ENCODE measurements at regions not wholly inside any gene's neighbourhood (a gene's known extent, or its start where the extent isn't known, plus 50 kb on each side); places are given as distances from the start of the nearest gene placed in this dataset.

DNA sequence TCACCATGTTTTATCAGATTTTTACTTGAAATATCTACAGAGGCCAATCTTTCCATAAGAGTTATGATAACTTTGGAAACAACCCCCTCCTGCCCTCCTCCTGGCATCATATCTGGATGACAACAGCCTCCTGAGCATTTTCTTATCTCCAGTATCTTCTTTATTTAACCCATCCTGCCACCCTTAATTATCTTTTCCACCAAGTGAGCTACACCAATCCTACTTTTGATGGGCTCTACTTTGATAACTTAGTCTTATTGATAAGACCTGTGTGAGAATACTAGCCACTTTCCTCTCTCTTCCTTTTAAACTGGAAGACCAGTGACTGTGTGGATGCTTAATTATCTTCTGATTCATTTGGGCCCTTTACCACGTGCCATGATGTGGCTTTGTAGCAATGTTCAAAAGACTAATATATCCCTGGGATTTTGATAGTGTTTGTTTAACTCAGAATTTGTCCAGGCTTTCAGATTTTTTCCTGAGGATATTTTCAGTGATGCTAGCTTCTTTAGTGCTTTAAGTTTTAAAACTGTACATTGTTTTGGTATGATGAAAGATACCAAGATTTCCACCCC, 330.1 kb upstream of the GIMD1 start:
- ChIA-PET POLR2A (no interaction called here), CTCF (no interaction called here)
- TF ChIP-seq HDGF (IDR thresholded peaks at IDR 0.05; ENCODE audit: borderline replicate concordance) = no peak
- no peak for TF ChIP-seq SP1 (IDR thresholded peaks at IDR 0.05)
- TF ChIP-seq ARNT (IDR thresholded peaks at IDR 0.05) = no peak
- TF ChIP-seq FOXK2 (IDR thresholded peaks at IDR 0.05) = no peak
- TF ChIP-seq FOXM1 (IDR thresholded peaks at IDR 0.05; ENCODE audit: borderline replicate concordance) = no peak
- TF ChIP-seq FOXA1 (IDR thresholded peaks at IDR 0.05) = no peak
- no peak for TF ChIP-seq ZNF384 (IDR thresholded peaks at IDR 0.05)
- no peak for TF ChIP-seq L3MBTL2 (conservative IDR thresholded peaks at IDR 0.05)
- no peak for TF ChIP-seq NFRKB (IDR thresholded peaks at IDR 0.05)
- TF ChIP-seq TARDBP (IDR thresholded peaks at IDR 0.05) = no peak
- no peak for TF ChIP-seq LEF1 (IDR thresholded peaks at IDR 0.05; ENCODE audit: borderline replicate concordance)
- no peak for TF ChIP-seq SUZ12 (IDR thresholded peaks at IDR 0.05)
- TF ChIP-seq BHLHE40 (IDR thresholded peaks at IDR 0.05; ENCODE audit: borderline replicate concordance) = no peak
- no peak for TF ChIP-seq ELF4 (IDR thresholded peaks at IDR 0.05)
- no peak for TF ChIP-seq CTBP1 (IDR thresholded peaks at IDR 0.05; ENCODE audit: borderline replicate concordance)
- DNase-seq (ENCODE audit: extremely low spot score) = no peak

DNA sequence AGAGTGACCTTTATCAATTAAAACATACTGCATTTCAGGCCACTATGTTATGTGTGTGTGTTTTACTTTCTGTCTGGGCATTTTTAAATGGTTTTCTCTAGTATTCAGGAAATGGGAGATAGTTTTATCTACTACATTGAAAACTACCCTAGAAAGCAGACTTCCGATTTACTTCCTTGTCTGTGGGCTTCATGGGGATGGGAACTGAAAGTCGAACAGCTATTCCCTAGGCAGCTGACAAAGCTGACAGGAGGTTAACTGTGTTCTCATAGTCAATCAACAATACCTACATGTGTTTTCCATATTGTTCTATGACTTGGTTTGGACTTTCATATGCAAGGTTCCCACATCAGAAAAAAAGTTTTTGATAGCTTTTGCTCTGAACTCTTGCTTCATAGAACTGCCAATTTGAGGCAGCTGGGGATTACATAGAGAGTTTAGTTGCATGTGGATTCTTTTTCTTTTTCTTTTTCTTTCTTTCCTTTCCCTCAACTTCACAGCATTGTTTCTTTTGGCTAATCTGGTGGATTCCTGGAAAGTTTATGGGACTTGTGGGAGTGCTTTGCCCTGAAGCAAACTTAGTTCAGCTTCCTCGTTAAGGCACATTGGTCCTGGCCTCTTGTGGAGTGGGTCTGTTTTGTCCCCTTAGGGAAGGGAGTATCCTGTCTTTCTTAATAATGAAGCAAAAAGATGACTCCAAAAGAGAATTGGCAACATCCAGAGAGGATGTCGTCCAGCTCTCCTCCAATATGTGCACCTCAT, 327.1 kb upstream of the GIMD1 start:
- ChIA-PET CTCF (no interaction called here), POLR2A (no interaction called here)
- TF ChIP-seq HDGF (IDR thresholded peaks at IDR 0.05; ENCODE audit: borderline replicate concordance) (no peak), CTBP1 (IDR thresholded peaks at IDR 0.05; ENCODE audit: borderline replicate concordance) (no peak), FOXA1 (IDR thresholded peaks at IDR 0.05) (no peak), BHLHE40 (IDR thresholded peaks at IDR 0.05; ENCODE audit: borderline replicate concordance) (no peak), FOXK2 (IDR thresholded peaks at IDR 0.05) (no peak), SP1 (IDR thresholded peaks at IDR 0.05) (no peak), TARDBP (IDR thresholded peaks at IDR 0.05) (no peak), ZNF384 (IDR thresholded peaks at IDR 0.05) (no peak), NFRKB (IDR thresholded peaks at IDR 0.05) (no peak), PKNOX1 (IDR thresholded peaks at IDR 0.05) (no peak), LEF1 (IDR thresholded peaks at IDR 0.05; ENCODE audit: borderline replicate concordance) (no peak), ARNT (IDR thresholded peaks at IDR 0.05) (no peak), SUZ12 (IDR thresholded peaks at IDR 0.05) (no peak), ELF4 (IDR thresholded peaks at IDR 0.05) (no peak), FOXM1 (IDR thresholded peaks at IDR 0.05; ENCODE audit: borderline replicate concordance) (no peak), L3MBTL2 (conservative IDR thresholded peaks at IDR 0.05) (no peak)
- no peak for DNase-seq (ENCODE audit: extremely low spot score)

GRCh38 chr4:106694232-106694631, 325.7 kb upstream of the GIMD1 start:
- no peak for DNase-seq (ENCODE audit: extremely low spot score)
- TF ChIP-seq TARDBP (IDR thresholded peaks at IDR 0.05) (no peak), ELF4 (IDR thresholded peaks at IDR 0.05) (no peak), ZNF384 (IDR thresholded peaks at IDR 0.05) (no peak), LEF1 (IDR thresholded peaks at IDR 0.05; ENCODE audit: borderline replicate concordance) (no peak), SUZ12 (IDR thresholded peaks at IDR 0.05) (no peak), HDGF (IDR thresholded peaks at IDR 0.05; ENCODE audit: borderline replicate concordance) (no peak), SP1 (IDR thresholded peaks at IDR 0.05) (no peak)
- ChIA-PET POLR2A (no interaction called here), CTCF (no interaction called here)

GRCh38 chr4:106691749-106692148, 323.2 kb upstream of the GIMD1 start:
- TF ChIP-seq ZNF384 (IDR thresholded peaks at IDR 0.05) (no peak), HDGF (IDR thresholded peaks at IDR 0.05; ENCODE audit: borderline replicate concordance) (no peak), CTBP1 (IDR thresholded peaks at IDR 0.05; ENCODE audit: borderline replicate concordance) (no peak), L3MBTL2 (conservative IDR thresholded peaks at IDR 0.05) (no peak)
- DNase-seq (ENCODE audit: extremely low spot score) = no peak
- POLR2A ChIA-PET = no interaction called here
- CTCF ChIA-PET = interaction anchor here (0.6 kb wide), 2 partner anchors 330 to 655 kb away, joined by 3 read pairs; no protein-coding TSS in a partner anchor

DNA sequence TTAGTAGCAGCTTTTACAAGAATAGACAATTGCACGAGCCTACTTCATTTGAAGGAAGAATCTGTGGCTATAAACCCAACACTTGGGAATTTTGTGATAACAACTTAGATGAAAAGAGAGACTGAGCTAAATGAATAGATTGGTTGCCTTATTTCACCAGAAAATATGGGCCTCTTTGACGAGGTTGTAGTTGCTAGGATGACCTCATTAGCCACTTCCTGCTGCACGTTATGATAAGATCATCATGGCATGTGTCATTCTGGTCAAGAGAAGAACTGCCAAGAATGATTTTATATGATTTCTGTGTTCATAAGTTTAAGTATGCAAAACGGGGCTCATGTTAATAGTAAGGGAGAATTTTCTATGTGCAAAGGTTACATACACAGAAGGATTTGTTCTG, 321.9 kb upstream of the GIMD1 start:
- ChIA-PET POLR2A (no interaction called here), CTCF (interaction anchor here (0.9 kb wide), 1 partner anchor 10 kb away, joined by 4 read pairs; no protein-coding TSS in a partner anchor)
- no peak for DNase-seq (ENCODE audit: extremely low spot score)
- TF ChIP-seq L3MBTL2 (conservative IDR thresholded peaks at IDR 0.05) = no peak

- CTCF ChIA-PET = no interaction called here
- no peak for TF ChIP-seq FOXK2 (IDR thresholded peaks at IDR 0.05)
- no peak for TF ChIP-seq SUZ12 (IDR thresholded peaks at IDR 0.05)
- no peak for TF ChIP-seq NFRKB (IDR thresholded peaks at IDR 0.05)
- TF ChIP-seq SP1 (IDR thresholded peaks at IDR 0.05) = no peak
- TF ChIP-seq BHLHE40 (IDR thresholded peaks at IDR 0.05; ENCODE audit: borderline replicate concordance) = no peak
- POLR2A ChIA-PET = no interaction called here
- DNase-seq (ENCODE audit: extremely low spot score) = no peak
These were observed 318.4 kb upstream of the GIMD1 start for GRCh38 chr4:106687026-106687425.

DNA sequence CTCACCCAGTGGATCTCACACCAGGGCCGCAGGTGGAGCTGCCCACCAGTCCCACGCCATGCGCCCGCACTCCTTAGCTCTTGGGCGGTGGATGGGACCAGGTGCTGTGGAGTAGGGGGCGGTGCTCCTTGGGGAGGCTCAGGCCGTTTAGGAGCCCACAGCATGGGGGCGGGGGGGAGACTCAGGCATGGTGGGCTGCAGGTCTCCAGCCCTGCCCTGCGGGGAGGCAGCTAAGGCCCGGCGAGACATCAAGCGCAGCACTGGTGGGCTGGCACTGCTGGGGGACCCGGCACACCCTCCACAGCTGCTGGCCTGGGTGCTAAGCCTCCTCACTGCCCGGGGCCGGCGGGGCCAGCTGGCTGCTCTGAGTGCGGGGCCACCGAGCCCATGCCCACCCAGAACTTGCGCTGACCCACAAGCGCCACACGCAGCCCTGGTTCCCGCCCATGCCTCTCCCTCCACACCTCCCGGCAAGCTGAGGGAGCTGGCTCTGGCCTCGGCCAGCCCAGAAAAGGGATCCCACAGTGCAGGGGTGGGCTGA, 312.9 kb upstream of the GIMD1 start:
- CTCF ChIA-PET = no interaction called here
- TF ChIP-seq CTBP1 (IDR thresholded peaks at IDR 0.05; ENCODE audit: borderline replicate concordance) = no peak
- TF ChIP-seq PKNOX1 (IDR thresholded peaks at IDR 0.05) = no peak
- no peak for TF ChIP-seq FOXK2 (IDR thresholded peaks at IDR 0.05)
- TF ChIP-seq LEF1 (IDR thresholded peaks at IDR 0.05; ENCODE audit: borderline replicate concordance) = no peak
- no peak for TF ChIP-seq ZNF384 (IDR thresholded peaks at IDR 0.05)
- POLR2A ChIA-PET = no interaction called here
- no peak for DNase-seq (ENCODE audit: extremely low spot score)
